Psoas muscle (tissue), 7 donors: ENCODE measurements at regions not wholly inside any gene's neighbourhood (a gene's known extent, or its start where the extent isn't known, plus 50 kb on each side); places are given as distances from the start of the nearest gene placed in this dataset.

Source experiments
- ATAC-seq, 4 donors: fragments of 200-7000 bp; cut with Tn5 transposase; one replicate each; pipeline ENCODE4 v1.9.1; 2020; ENCODE audit warnings: moderate library complexity in 3 of 4, mild to moderate bottlenecking in 2 of 4
- DNase-seq, 2 donors: peaks; one replicate each; pipeline ENCODE4 v3.0.0-alpha.2; 2020
- H3K27ac ChIP-seq: fragments of 200-600 bp; one replicate; pipeline ENCODE4 v1.8.0; 2022
- H3K27me3 ChIP-seq, 3 donors: fragments of 200-600 bp in 1 of 3; one replicate each; pipeline versions ENCODE4 v1.6.1 to v1.8.0; 2013 to 2022; ENCODE audit warnings: low read length in 2 of 3, mild to moderate bottlenecking in 2 of 3, moderate library complexity in 1 of 3; ENCODE audit not compliant: insufficient read depth in 3 of 3
- H3K36me3 ChIP-seq, 2 donors: fragments of 200-600 bp in 1 of 2; one replicate each; pipeline versions ENCODE4 v1.6.1 to v1.8.0; 2013 to 2022; ENCODE audit warnings: low read depth in 1 of 2, mild to moderate bottlenecking in 1 of 2, moderate library complexity in 1 of 2; ENCODE audit not compliant: insufficient read depth in 1 of 2
- H3K4me1 ChIP-seq: fragments of 200-600 bp; one replicate; pipeline ENCODE4 v1.8.0; 2022
- H3K4me3 ChIP-seq: fragments of 200-600 bp; one replicate; pipeline ENCODE4 v1.8.0; 2022; ENCODE audit warnings: mild to moderate bottlenecking
- H3K9me3 ChIP-seq: fragments of 200-600 bp; one replicate; pipeline ENCODE4 v1.8.0; 2022
- WGBS, 3 donors: extraction: QIAGEN DNeasy Blood & Tissue Kit; methylation state at CpG; one replicate each; pipeline versions ENCODE4 v1.1.6 to v1.1.7; 2013; 5-methylcytosine and 5-hydroxymethylcytosine counted together
- intact Hi-C, 2 donors: fragments of 100-400 bp; cut with DNase I; formaldehyde crosslinking; loops; one replicate each; pipeline versions ENCODE4 v1.11.0 to v1.14.2; 2022
- TF ChIP-seq, protein P1 (sequence below): fragments of 200-600 bp; IDR thresholded peaks from one replicate; pipeline ENCODE4 v1.8.0; 2022; ENCODE audit warnings: antibody characterized with exemption
- donor health status: healthy with polysubstance abuse.
- donor health status: DM: no; HTN: no; CAD: no; lungs with moderate emphysema.
- donor health status: Bipolar disorder and iron deficiency.
- donor health status: healthy.
- donor health status: DM: yes; HTN: yes; CAD: no.
- donor health status: DM: no; HTN: no; CAD: no.
- donor health status: DM: yes; HTN: yes; CAD: no.

DNA sequence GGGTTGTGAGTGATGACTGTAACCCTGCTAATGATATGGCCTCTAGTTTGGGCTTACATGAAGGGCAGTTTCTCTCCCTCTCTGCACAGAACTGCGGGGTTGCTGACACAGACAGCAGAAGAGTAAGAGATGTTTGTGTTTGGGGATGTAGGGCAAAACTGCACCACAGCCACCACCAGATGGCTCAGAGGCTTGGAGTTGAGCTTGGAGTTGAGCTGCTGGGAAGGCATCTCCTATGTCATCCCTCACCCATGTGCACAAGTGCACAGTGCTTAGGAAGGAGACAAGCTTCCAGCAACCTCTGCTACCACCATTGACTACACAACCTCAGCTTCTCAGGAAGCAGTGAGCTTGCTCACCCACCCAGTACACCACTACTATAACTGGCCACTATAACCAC lies 303.9 kb upstream of the DEFB112 start:
- DNase-seq (no peak), ATAC-seq (no peak)
- Histone ChIP-seq H3K9me3 (peaks cover 4% of the 10 kb centered on the region), H3K27ac (no peak overlapping the region), H3K4me3 (no peak overlapping the region), H3K36me3 (no peaks in the 10 kb centered on the region), H3K27me3 (no peaks in the 10 kb centered on the region), H3K4me1 (no peaks in the 10 kb centered on the region)
- WGBS, 3 donors, result 82 to 94% (median 83%) methylated on average over 1 of the region's 1 CpG
- TF ChIP-seq, protein P1, sequence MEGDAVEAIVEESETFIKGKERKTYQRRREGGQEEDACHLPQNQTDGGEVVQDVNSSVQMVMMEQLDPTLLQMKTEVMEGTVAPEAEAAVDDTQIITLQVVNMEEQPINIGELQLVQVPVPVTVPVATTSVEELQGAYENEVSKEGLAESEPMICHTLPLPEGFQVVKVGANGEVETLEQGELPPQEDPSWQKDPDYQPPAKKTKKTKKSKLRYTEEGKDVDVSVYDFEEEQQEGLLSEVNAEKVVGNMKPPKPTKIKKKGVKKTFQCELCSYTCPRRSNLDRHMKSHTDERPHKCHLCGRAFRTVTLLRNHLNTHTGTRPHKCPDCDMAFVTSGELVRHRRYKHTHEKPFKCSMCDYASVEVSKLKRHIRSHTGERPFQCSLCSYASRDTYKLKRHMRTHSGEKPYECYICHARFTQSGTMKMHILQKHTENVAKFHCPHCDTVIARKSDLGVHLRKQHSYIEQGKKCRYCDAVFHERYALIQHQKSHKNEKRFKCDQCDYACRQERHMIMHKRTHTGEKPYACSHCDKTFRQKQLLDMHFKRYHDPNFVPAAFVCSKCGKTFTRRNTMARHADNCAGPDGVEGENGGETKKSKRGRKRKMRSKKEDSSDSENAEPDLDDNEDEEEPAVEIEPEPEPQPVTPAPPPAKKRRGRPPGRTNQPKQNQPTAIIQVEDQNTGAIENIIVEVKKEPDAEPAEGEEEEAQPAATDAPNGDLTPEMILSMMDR, result no peak
- intact Hi-C loops, result no loop called here

DNA sequence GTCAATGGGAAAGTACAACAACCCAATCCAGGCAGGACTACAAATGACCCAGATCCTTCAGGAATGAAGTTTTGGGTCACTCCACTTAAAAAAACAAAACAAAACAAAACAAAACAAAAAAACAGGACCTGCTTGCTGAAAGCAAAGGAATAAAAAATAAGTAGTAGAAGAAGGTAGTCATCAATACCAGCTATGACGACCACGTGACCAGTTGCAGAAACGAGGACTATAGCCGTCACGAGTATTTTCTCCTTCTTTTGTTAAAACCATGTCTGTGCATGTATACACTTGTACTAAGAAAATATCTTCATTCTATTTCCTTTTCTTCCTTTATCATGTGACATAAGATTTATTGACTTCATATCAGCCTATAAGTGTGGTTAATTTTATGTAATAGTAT lies 308.4 kb upstream of the DEFB112 start:
- no peaks in the 10 kb centered on the region for H3K27me3 ChIP-seq
- H3K27ac ChIP-seq, result no peak overlapping the region
- no peak overlapping the region for H3K4me3 ChIP-seq
- 93 to 98% (median 97%) methylated on average over 5 of the region's 5 CpGs for WGBS, 3 donors
- ATAC-seq (no peak), DNase-seq (no peak)
- H3K9me3 ChIP-seq, result peaks cover 4% of the 10 kb centered on the region
- H3K4me1 ChIP-seq, result no peaks in the 10 kb centered on the region
- intact Hi-C loops, result no loop called here
- no peaks in the 10 kb centered on the region for H3K36me3 ChIP-seq
- TF ChIP-seq, protein P1, result no peak

DNA sequence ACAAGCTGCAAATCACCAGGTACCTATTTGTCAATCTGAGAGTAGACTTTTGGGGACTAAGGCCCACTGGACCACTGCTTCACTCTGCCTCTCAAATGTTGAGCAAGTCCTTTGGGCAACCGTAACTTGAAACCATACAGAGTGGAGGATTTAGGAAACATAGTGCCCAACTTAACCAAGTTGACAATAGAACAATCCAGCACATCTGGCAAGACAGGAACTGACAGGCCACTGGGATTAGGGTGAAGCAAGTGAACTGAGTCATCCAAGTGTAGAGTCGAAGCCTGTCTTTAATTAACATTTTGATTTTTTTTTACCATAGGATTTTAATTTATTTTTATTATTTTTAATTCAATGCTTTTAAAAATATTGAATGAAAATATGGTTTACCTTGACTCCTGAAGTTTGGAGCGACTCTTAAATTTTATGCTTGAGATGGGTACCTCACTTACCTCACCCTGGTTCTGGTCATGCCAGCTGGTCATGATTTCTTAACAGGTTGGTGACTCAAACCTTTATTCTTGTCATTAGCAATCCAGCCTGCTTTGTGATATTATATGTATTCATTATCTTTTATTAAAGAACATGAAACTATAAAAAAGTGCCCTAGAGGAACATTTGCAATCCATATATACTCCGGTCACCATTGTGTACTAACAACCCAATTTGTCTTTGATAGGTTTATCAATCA lies 312.1 kb upstream of the DEFB112 start:
- TF ChIP-seq, protein P1, result no peak
- no peak overlapping the region for H3K4me3 ChIP-seq
- ATAC-seq, result no peak
- no peaks in the 10 kb centered on the region for H3K27me3 ChIP-seq
- H3K27ac ChIP-seq, result no peak overlapping the region
- DNase-seq, result no peak
- whole genome bisulfite sequencing, 3 donors, result 59 to 67% (median 64%) methylated on average over 4 of the region's 4 CpGs
- H3K9me3 ChIP-seq, result no peaks in the 10 kb centered on the region
- no peaks in the 10 kb centered on the region for H3K36me3 ChIP-seq
- no peaks in the 10 kb centered on the region for H3K4me1 ChIP-seq
- intact Hi-C loops, result no loop called here

DNA sequence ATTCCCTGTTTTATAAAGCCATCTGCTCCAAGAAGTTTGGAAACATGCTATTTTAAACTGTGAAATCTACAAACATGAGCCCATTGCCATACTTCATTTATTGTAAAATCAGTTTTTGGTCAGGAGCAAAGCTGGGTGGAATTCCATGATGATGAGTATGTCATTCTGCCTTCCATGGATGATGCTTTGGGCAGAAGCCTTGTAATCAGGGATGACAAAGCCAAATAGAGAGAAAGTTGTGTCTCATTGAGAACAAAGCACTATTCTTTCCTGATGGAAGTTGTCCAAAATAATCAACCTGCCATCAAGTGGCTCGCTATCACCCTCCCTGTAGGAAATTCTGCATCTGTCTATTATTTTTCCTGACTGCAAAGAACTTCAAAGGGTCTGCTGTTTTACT lies 313.0 kb upstream of the DEFB112 start:
- no peak for DNase-seq
- TF ChIP-seq, protein P1, result no peak
- Histone ChIP-seq H3K4me1 (no peaks in the 10 kb centered on the region), H3K9me3 (no peaks in the 10 kb centered on the region), H3K36me3 (no peaks in the 10 kb centered on the region), H3K4me3 (no peak overlapping the region), H3K27ac (no peak overlapping the region), H3K27me3 (no peaks in the 10 kb centered on the region)
- intact Hi-C loops, result no loop called here
- ATAC-seq, result no peak
- 7 to 42% (median 17%) methylated on average over 1 of the region's 1 CpG for WGBS, 3 donors

DNA sequence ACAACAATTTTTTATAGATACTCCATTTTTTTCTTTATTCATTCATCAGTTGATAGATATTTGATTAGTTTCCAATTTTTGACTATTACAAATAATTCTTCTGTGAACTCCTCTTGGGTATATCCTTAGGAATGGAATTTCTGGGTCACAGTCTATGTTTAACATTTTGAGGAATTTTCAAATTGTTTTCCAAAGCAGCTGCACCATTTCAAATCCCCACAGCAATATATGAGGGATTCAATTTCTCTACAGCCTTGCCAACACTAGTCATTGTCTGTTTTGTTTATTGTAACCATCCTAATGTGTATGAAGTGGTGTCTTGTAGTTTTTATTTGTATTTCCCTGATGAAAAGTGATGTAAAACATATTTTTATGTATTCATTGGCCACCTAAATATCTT lies 320.3 kb upstream of the DEFB112 start:
- TF ChIP-seq, protein P1, result no peak
- ATAC-seq (no peak), DNase-seq (no peak)
- no peak overlapping the region for H3K27ac ChIP-seq
- no peaks in the 10 kb centered on the region for H3K27me3 ChIP-seq
- no peaks in the 10 kb centered on the region for H3K9me3 ChIP-seq
- no peak overlapping the region for H3K4me3 ChIP-seq
- intact Hi-C loops, result no loop called here
- H3K36me3 ChIP-seq, result no peaks in the 10 kb centered on the region
- no peaks in the 10 kb centered on the region for H3K4me1 ChIP-seq
